Glutamatergic neuron (in vitro differentiated cells): ENCODE measurements at regions not wholly inside any gene's neighbourhood (a gene's known extent, or its start where the extent isn't known, plus 50 kb on each side); places are given as distances from the start of the nearest gene placed in this dataset.

Source experiments
- DNase-seq: peaks from one replicate; pipeline ENCODE4 v3.0.0; 2022
- H3K27ac Mint-ChIP-seq: one replicate; pipeline ENCODE4 v1.8.0; 2020; ENCODE audit warnings: mild to moderate bottlenecking, mixed read lengths, inconsistent platforms; ENCODE audit not compliant: unreplicated experiment
- H3K27me3 Mint-ChIP-seq: one replicate; pipeline ENCODE4 v1.8.0; 2020; ENCODE audit warnings: mild to moderate bottlenecking, moderate library complexity, mixed read lengths, inconsistent platforms; ENCODE audit not compliant: unreplicated experiment
- H3K36me3 Mint-ChIP-seq: one replicate; pipeline ENCODE4 v1.8.0; 2020; ENCODE audit warnings: mild to moderate bottlenecking, mixed read lengths, inconsistent platforms; ENCODE audit not compliant: unreplicated experiment
- H3K4me1 Mint-ChIP-seq: one replicate; pipeline ENCODE4 v1.8.0; 2020; ENCODE audit warnings: mild to moderate bottlenecking, low read depth, mixed read lengths, inconsistent platforms; ENCODE audit not compliant: unreplicated experiment
- H3K4me3 Mint-ChIP-seq: one replicate; pipeline ENCODE4 v1.8.0; 2020; ENCODE audit warnings: mild to moderate bottlenecking, mixed read lengths, inconsistent platforms; ENCODE audit not compliant: unreplicated experiment
- H3K9me3 Mint-ChIP-seq: one replicate; pipeline ENCODE4 v1.8.0; 2020; ENCODE audit warnings: mild to moderate bottlenecking, moderate library complexity, mixed read lengths, inconsistent platforms; ENCODE audit not compliant: unreplicated experiment
- CTCF ChIP-seq: fragments of 200-600 bp; sonication (generic); IDR thresholded peaks from one replicate; pipeline ENCODE4 v1.5.0; 2021; ENCODE audit not compliant: partially characterized antibody, unreplicated experiment

GRCh38 chr14:83558946-83559345, 1971.0 kb upstream of the FLRT2 start:
- no peak for DNase-seq
- Mint-ChIP-seq H3K4me1 (no peaks in the 10 kb centered on the region), H3K36me3 (no peaks in the 10 kb centered on the region), H3K4me3 (no peak overlapping the region), H3K27ac (no peak overlapping the region), H3K27me3 (no peaks in the 10 kb centered on the region), H3K9me3 (no peaks in the 10 kb centered on the region)
- TF ChIP-seq CTCF: no peak

- Mint-ChIP-seq H3K36me3 (no peaks in the 10 kb centered on the region), H3K4me3 (no peak overlapping the region), H3K4me1 (no peaks in the 10 kb centered on the region), H3K27me3 (no peaks in the 10 kb centered on the region), H3K9me3 (no peaks in the 10 kb centered on the region), H3K27ac (no peak overlapping the region)
- TF ChIP-seq CTCF: no peak
- DNase-seq: no peak
These were observed 1970.2 kb upstream of the FLRT2 start for GRCh38 chr14:83559721-83560120.

GRCh38 chr14:83561261-83561660, 1968.7 kb upstream of the FLRT2 start:
- DNase-seq: no peak
- no peaks in the 10 kb centered on the region for H3K36me3 Mint-ChIP-seq
- H3K4me1 Mint-ChIP-seq: no peaks in the 10 kb centered on the region
- no peak overlapping the region for H3K27ac Mint-ChIP-seq
- H3K27me3 Mint-ChIP-seq: no peaks in the 10 kb centered on the region
- H3K4me3 Mint-ChIP-seq: no peak overlapping the region
- no peaks in the 10 kb centered on the region for H3K9me3 Mint-ChIP-seq
- TF ChIP-seq CTCF: no peak

DNA sequence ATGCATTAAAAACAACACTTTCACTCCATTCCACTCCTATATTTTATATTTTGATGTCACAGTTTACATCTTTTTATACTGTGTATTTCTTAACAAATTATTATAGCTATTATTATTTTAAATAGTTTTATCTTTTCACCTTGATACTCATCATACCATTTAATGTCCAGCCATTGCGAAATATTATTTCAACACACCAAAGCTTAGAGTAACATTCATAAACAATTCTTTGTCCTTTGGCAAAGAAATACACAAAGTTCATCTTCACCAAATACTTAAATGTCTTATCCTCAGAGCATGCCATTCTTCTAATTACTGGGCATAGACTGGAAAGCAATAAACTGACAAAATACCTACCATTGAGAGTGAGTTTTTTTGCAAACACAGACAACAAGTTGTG, 1963.4 kb upstream of the FLRT2 start:
- H3K9me3 Mint-ChIP-seq: no peaks in the 10 kb centered on the region
- H3K36me3 Mint-ChIP-seq: no peaks in the 10 kb centered on the region
- H3K27me3 Mint-ChIP-seq: no peaks in the 10 kb centered on the region
- H3K4me3 Mint-ChIP-seq: no peak overlapping the region
- H3K4me1 Mint-ChIP-seq: no peaks in the 10 kb centered on the region
- no peak for TF ChIP-seq CTCF
- no peak for DNase-seq
- no peak overlapping the region for H3K27ac Mint-ChIP-seq

- Mint-ChIP-seq H3K27ac (no peak overlapping the region), H3K27me3 (no peaks in the 10 kb centered on the region), H3K36me3 (no peaks in the 10 kb centered on the region), H3K9me3 (no peaks in the 10 kb centered on the region), H3K4me3 (no peak overlapping the region), H3K4me1 (no peaks in the 10 kb centered on the region)
- no peak for TF ChIP-seq CTCF
- DNase-seq: no peak
These were observed 1961.8 kb upstream of the FLRT2 start for GRCh38 chr14:83568141-83568540.
